Tibial nerve (tissue), 4 donors: ENCODE measurements at regions not wholly inside any gene's neighbourhood (a gene's known extent, or its start where the extent isn't known, plus 50 kb on each side); places are given as distances from the start of the nearest gene placed in this dataset.

Experiments
- DNase-seq, 2 donors: peaks; one replicate each; pipeline ENCODE4 v3.0.0-alpha.2; 2019; ENCODE audit warnings: low spot score in 2 of 2
- H3K27ac ChIP-seq, 4 donors: fragments of 200-600 bp; sonication (generic) in 3 of 4; one replicate each; pipeline ENCODE4 v1.5.1; 2017 to 2019; ENCODE audit warnings: mild to moderate bottlenecking in 1 of 4
- H3K27me3 ChIP-seq, 2 donors: fragments of 200-600 bp; sonication (generic) in 1 of 2; one replicate each; pipeline versions ENCODE4 v1.5.1 to v1.6.0; 2017 to 2019
- H3K36me3 ChIP-seq, 3 donors: fragments of 200-600 bp; sonication (generic); one replicate each; pipeline ENCODE4 v1.5.1; 2018 to 2019
- H3K4me1 ChIP-seq, 4 donors: fragments of 200-600 bp; sonication (generic) in 3 of 4; one replicate each; pipeline ENCODE4 v1.5.1; 2017 to 2019
- H3K4me3 ChIP-seq, 4 donors: fragments of 200-600 bp; sonication (generic) in 3 of 4; one replicate each; pipeline ENCODE4 v1.5.1; 2017 to 2019; ENCODE audit warnings: mild to moderate bottlenecking in 1 of 4, moderate library complexity in 1 of 4
- H3K9me3 ChIP-seq, 4 donors: fragments of 200-600 bp; sonication (generic) in 3 of 4; one replicate each; pipeline ENCODE4 v1.5.1; 2017 to 2019
- EP300 ChIP-seq, 2 donors: sonication (generic); formaldehyde crosslinking; IDR thresholded peaks; one replicate each; pipeline ENCODE4 v1.6.1; 2017; ENCODE audit warnings: antibody characterized with exemption in 2 of 2, mild to moderate bottlenecking in 1 of 2
- POLR2A ChIP-seq, 2 donors: fragments of 450-650 bp; IDR thresholded peaks; one replicate each; pipeline ENCODE4 v1.6.1; 2017; ENCODE audit warnings: antibody characterized with exemption in 2 of 2, mild to moderate bottlenecking in 2 of 2, moderate library complexity in 2 of 2
- WGBS, 2 donors: methylation state at CpG; one replicate each; pipeline ENCODE4 v1.1.5; 2018; 5-methylcytosine and 5-hydroxymethylcytosine counted together
- TF ChIP-seq, protein P1 (sequence below), 5 experiments: fragments of 200-600 bp in 3 of 5; fragments of 450-650 bp in 2 of 5; sonication (generic) in 3 of 5; IDR thresholded peaks; one replicate each; pipeline ENCODE4 v1.5.1; 2016 to 2019; ENCODE audit warnings: antibody characterized with exemption in 5 of 5, mild to moderate bottlenecking in 3 of 5, moderate library complexity in 2 of 5

DNA sequence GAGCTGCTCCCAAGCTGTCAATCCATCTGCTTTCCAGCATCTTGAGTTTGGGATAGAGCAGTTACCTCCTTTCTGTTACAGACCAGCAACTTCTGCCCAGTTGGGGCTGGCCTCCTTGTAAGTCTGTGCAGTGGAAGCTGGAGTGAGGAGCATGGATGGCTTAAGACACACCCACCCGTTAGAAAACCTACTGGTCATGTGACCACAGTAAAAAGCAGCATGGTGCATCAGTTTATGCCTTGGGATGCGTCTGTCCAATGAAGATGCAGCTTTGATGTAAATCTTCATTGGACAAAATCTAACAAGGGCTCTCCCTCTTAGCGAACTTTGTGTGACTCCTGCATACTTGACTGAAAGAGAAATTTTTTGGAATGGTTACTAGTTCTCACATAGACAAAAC lies 453.5 kb downstream of the TYW1 start:
- TF ChIP-seq, protein P1, sequence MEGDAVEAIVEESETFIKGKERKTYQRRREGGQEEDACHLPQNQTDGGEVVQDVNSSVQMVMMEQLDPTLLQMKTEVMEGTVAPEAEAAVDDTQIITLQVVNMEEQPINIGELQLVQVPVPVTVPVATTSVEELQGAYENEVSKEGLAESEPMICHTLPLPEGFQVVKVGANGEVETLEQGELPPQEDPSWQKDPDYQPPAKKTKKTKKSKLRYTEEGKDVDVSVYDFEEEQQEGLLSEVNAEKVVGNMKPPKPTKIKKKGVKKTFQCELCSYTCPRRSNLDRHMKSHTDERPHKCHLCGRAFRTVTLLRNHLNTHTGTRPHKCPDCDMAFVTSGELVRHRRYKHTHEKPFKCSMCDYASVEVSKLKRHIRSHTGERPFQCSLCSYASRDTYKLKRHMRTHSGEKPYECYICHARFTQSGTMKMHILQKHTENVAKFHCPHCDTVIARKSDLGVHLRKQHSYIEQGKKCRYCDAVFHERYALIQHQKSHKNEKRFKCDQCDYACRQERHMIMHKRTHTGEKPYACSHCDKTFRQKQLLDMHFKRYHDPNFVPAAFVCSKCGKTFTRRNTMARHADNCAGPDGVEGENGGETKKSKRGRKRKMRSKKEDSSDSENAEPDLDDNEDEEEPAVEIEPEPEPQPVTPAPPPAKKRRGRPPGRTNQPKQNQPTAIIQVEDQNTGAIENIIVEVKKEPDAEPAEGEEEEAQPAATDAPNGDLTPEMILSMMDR (IDR thresholded peaks at IDR 0.05) = no peak
- TF ChIP-seq POLR2A (IDR thresholded peaks at IDR 0.05) (no peak), EP300 (IDR thresholded peaks at IDR 0.05) (no peak)
- WGBS, 2 donors = 68 to 71% methylated on average over 3 of the region's 3 CpGs
- Histone ChIP-seq H3K27me3 (no peaks in the 10 kb centered on the region), H3K36me3 (no peaks in the 10 kb centered on the region), H3K27ac (no peak overlapping the region), H3K4me3 (no peak overlapping the region), H3K9me3 (peaks cover 0 to 6% (median 1%) of the 10 kb centered on the region in 4 donors), H3K4me1 (no peaks in the 10 kb centered on the region)
- no peak for DNase-seq

- H3K27ac ChIP-seq = no peak overlapping the region
Measured at GRCh38 chr7:67451306-67451705, 454.7 kb downstream of the TYW1 start.

DNA sequence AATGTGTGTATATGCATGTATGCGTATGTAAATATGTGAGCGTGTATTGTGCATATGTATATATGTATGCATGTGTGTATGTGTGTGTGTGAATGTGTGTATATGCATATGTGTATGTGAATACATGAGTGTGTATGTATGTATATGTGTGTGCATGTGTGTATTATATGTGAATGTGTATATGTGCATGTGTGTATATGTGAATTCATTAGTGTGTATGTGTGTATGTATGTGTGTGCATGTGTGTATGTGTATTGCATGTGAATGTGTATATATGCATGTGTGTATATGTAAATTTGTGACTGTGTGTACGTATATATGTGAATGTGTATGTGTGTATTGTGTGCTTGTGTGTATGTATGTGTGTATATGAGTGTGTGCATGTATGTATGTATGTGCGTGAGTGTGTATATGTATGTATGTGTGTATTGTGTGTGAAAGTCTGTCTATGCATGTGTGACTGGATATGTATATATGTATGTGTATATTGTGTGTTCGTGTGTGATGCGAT lies 455.9 kb downstream of the TYW1 start:
- 94 to 96% methylated on average over 6 of the region's 6 CpGs for WGBS, 2 donors
- Histone ChIP-seq H3K9me3 (no peaks in the 10 kb centered on the region), H3K4me3 (no peak overlapping the region), H3K4me1 (no peaks in the 10 kb centered on the region), H3K27me3 (no peaks in the 10 kb centered on the region), H3K36me3 (no peaks in the 10 kb centered on the region), H3K27ac (no peak overlapping the region)
- no peak for DNase-seq
- TF ChIP-seq POLR2A (IDR thresholded peaks at IDR 0.05) = no peak
- TF ChIP-seq EP300 (IDR thresholded peaks at IDR 0.05) = no peak
- TF ChIP-seq, protein P1 (IDR thresholded peaks at IDR 0.05) = no peak

More at GRCh38 chr7:67451306-67451705, 454.7 kb downstream of the TYW1 start:
- Histone ChIP-seq H3K4me3 (no peak overlapping the region), H3K36me3 (no peaks in the 10 kb centered on the region), H3K4me1 (no peaks in the 10 kb centered on the region), H3K27me3 (no peaks in the 10 kb centered on the region), H3K9me3 (peaks cover 0 to 6% (median 1%) of the 10 kb centered on the region in 4 donors)
- DNase-seq = no peak
- WGBS, 2 donors = 67 to 71% methylated on average over 9 of the region's 9 CpGs
- TF ChIP-seq, protein P1 (IDR thresholded peaks at IDR 0.05) = no peak
- TF ChIP-seq EP300 (IDR thresholded peaks at IDR 0.05) (no peak), POLR2A (IDR thresholded peaks at IDR 0.05) (no peak)

DNA sequence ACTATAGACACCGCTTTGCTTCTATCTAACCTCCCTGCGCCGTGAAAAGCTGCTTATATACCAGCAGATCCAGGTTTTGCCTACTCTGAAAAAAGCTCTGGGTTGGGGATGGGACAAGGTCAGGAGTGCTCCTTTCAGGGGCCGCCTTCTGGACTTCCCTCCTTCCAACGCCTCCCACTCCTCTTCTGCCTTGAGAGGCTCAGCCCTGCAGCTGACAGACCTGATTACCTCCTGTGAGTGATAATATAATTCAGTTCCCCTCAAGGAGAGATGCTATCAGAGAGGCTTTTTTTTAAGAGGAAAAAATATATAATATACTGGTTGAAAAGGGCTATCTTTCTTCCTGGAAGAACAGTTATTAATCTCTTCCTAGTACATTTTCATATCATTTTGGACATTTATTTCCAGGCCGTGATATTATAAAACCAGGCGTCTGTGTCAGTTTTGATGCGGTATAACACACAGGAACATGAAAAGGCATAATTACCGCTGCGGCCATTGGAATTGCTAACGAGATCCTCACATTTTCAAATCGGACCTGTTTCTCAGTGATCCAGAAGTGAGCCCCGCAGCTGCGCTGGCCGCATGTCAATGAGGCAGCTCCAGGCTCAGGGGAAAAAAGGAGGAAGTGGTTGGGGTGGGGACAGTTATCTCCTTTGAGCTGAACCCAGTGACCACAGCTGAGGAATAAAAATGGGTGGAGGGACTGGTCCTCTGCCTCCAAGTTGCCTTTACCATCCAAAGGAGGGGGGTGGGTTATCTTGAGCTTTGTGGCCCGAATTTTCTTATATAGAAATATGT lies 457.1 kb downstream of the TYW1 start:
- no peak overlapping the region for H3K4me3 ChIP-seq
- H3K9me3 ChIP-seq = peaks cover 0 to 1% (median 0%) of the 10 kb centered on the region in 4 donors
- no peaks in the 10 kb centered on the region for H3K36me3 ChIP-seq
- DNase-seq = no peak
- TF ChIP-seq EP300 (IDR thresholded peaks at IDR 0.05) (no peak), POLR2A (IDR thresholded peaks at IDR 0.05) (no peak)
- TF ChIP-seq, protein P1 (IDR thresholded peaks at IDR 0.05) = no peak
- 68 to 72% methylated on average over 16 of the region's 16 CpGs for WGBS, 2 donors
- H3K27ac ChIP-seq = no peak overlapping the region
- no peaks in the 10 kb centered on the region for H3K4me1 ChIP-seq
- no peaks in the 10 kb centered on the region for H3K27me3 ChIP-seq

GRCh38 chr7:67455508-67455907 lies 458.9 kb downstream of the TYW1 start:
- H3K4me1 ChIP-seq = no peaks in the 10 kb centered on the region
- 90 to 96% methylated on average over 1 of the region's 1 CpG for WGBS, 2 donors
- no peak for TF ChIP-seq EP300 (IDR thresholded peaks at IDR 0.05)
- no peak for TF ChIP-seq POLR2A (IDR thresholded peaks at IDR 0.05)
- TF ChIP-seq, protein P1 (IDR thresholded peaks at IDR 0.05) = no peak

More at GRCh38 chr7:67455508-67455907, 458.9 kb downstream of the TYW1 start:
- Histone ChIP-seq H3K27me3 (no peaks in the 10 kb centered on the region), H3K9me3 (peaks cover 0 to 9% (median 0%) of the 10 kb centered on the region in 4 donors), H3K36me3 (no peaks in the 10 kb centered on the region), H3K4me3 (no peak overlapping the region), H3K27ac (no peak overlapping the region)
- DNase-seq = no peak
